MM.1S (cell line): ENCODE measurements at regions not wholly inside any gene's neighbourhood (a gene's known extent, or its start where the extent isn't known, plus 50 kb on each side); places are given as distances from the start of the nearest gene placed in this dataset.

ENCODE experiments used
- DNase-seq: peaks from one replicate; pipeline ENCODE4 v3.0.0-alpha.2; 2015
- H2AFZ ChIP-seq: fragments of 300-600 bp; sonication (generic); 2 replicates; pipeline ENCODE4 v1.6.0; 2016; ENCODE audit warnings: antibody characterized with exemption, low read length
- H3F3A ChIP-seq: fragments of 300-600 bp; sonication (generic); 2 replicates; pipeline ENCODE4 v1.6.1; 2016; ENCODE audit warnings: mild to moderate bottlenecking, antibody characterized with exemption, low read length, moderate library complexity, mixed read lengths; ENCODE audit not compliant: insufficient read depth
- H3K27ac ChIP-seq: fragments of 300-600 bp; sonication (generic); 2 replicates; pipeline ENCODE4 v1.5.1; 2016; ENCODE audit warnings: mild to moderate bottlenecking, low read length
- H3K27me3 ChIP-seq: fragments of 300-600 bp; sonication (generic); replicated peaks from 2 replicates; pipeline ENCODE4 v1.6.0; 2016; ENCODE audit warnings: low read length; ENCODE audit not compliant: insufficient read depth
- H3K36me3 ChIP-seq: fragments of 300-600 bp; sonication (generic); replicated peaks from 2 replicates; pipeline ENCODE4 v1.6.1; 2016; ENCODE audit warnings: mild to moderate bottlenecking, low read length, mixed read lengths; ENCODE audit not compliant: insufficient read depth
- H3K4me1 ChIP-seq: fragments of 300-600 bp; sonication (generic); 2 replicates; pipeline ENCODE4 v1.6.1; 2016; ENCODE audit warnings: low read length, mixed read lengths
- H3K4me2 ChIP-seq: fragments of 300-600 bp; sonication (generic); 2 replicates; pipeline ENCODE4 v1.6.0; 2016; ENCODE audit warnings: low read depth, low read length
- H3K4me3 ChIP-seq: fragments of 300-600 bp; sonication (generic); 2 replicates; pipeline ENCODE4 v1.5.1; 2016; ENCODE audit warnings: low read length, mixed read lengths
- H3K79me2 ChIP-seq: fragments of 300-600 bp; sonication (generic); 2 replicates; pipeline ENCODE4 v1.6.1; 2016; ENCODE audit warnings: mixed run types, low read length, mixed read lengths
- H3K9ac ChIP-seq: fragments of 300-600 bp; sonication (generic); 2 replicates; pipeline ENCODE4 v1.6.1; 2016; ENCODE audit warnings: low read length, mixed read lengths
- H3K9me2 ChIP-seq: fragments of 300-600 bp; sonication (generic); replicated peaks from 2 replicates; pipeline ENCODE4 v1.6.1; 2016; ENCODE audit warnings: mild to moderate bottlenecking, low read length, mixed read lengths; ENCODE audit not compliant: insufficient read depth
- H3K9me3 ChIP-seq: fragments of 300-600 bp; sonication (generic); replicated peaks from 2 replicates; pipeline ENCODE4 v1.6.1; 2016; ENCODE audit warnings: mild to moderate bottlenecking, low read length, mixed read lengths; ENCODE audit not compliant: insufficient read depth
- H4K20me1 ChIP-seq: fragments of 300-600 bp; sonication (generic); 2 replicates; pipeline ENCODE4 v1.6.1; 2016; ENCODE audit warnings: mild to moderate bottlenecking, low read length, moderate library complexity, mixed read lengths; ENCODE audit not compliant: insufficient read depth
- CTCF ChIP-seq: fragments of 300-600 bp; sonication (generic); IDR thresholded peaks from 2 replicates; pipeline ENCODE4 v1.5.1; 2016; ENCODE audit warnings: antibody characterized with exemption, low read length, mixed read lengths
- EZH2 ChIP-seq: fragments of 300-600 bp; sonication (generic); optimal IDR thresholded peaks from 2 replicates; pipeline ENCODE3; 2017; ENCODE audit warnings: low read depth, mild to moderate bottlenecking, antibody characterized with exemption, low read length, mixed read lengths
- EZH2phosphoT487 ChIP-seq: fragments of 300-600 bp; sonication (generic); IDR thresholded peaks from 2 replicates; pipeline ENCODE4 v1.6.1; 2018; ENCODE audit warnings: antibody characterized with exemption, low read length

GRCh38 chr13:50244713-50245574 lies 229.7 kb downstream of the KCNRG start:
- no peaks in the 10 kb centered on the region for H4K20me1 ChIP-seq
- H2AFZ ChIP-seq: no peak overlapping the region
- no peaks in the 10 kb centered on the region for H3K36me3 ChIP-seq
- H3K4me2 ChIP-seq: no peak overlapping the region
- no peaks in the 10 kb centered on the region for H3K27me3 ChIP-seq
- H3K79me2 ChIP-seq: no peaks in the 10 kb centered on the region
- no peaks in the 10 kb centered on the region for H3F3A ChIP-seq
- H3K4me1 ChIP-seq: no peaks in the 10 kb centered on the region
- H3K9me2 ChIP-seq: no peaks in the 10 kb centered on the region
- H3K4me3 ChIP-seq: no peak overlapping the region
- no peak overlapping the region for H3K9ac ChIP-seq
- no peaks in the 10 kb centered on the region for H3K9me3 ChIP-seq
- no peak for DNase-seq
- TF ChIP-seq EZH2: no peak
- no peak for TF ChIP-seq CTCF
- TF ChIP-seq EZH2phosphoT487: no peak
- no peak overlapping the region for H3K27ac ChIP-seq

GRCh38 chr13:50247223-50247622 lies 232.0 kb downstream of the KCNRG start:
- H3K79me2 ChIP-seq: no peaks in the 10 kb centered on the region
- no peak overlapping the region for H3K27ac ChIP-seq
- H2AFZ ChIP-seq: no peak overlapping the region
- H4K20me1 ChIP-seq: no peaks in the 10 kb centered on the region
- no peak overlapping the region for H3K4me3 ChIP-seq
- H3K9ac ChIP-seq: no peak overlapping the region
- no peak overlapping the region for H3K4me2 ChIP-seq
- TF ChIP-seq EZH2phosphoT487 (no peak), CTCF (no peak), EZH2 (no peak)
- no peaks in the 10 kb centered on the region for H3K4me1 ChIP-seq
- H3K36me3 ChIP-seq: no peaks in the 10 kb centered on the region
- no peaks in the 10 kb centered on the region for H3F3A ChIP-seq
- no peaks in the 10 kb centered on the region for H3K9me2 ChIP-seq
- no peaks in the 10 kb centered on the region for H3K27me3 ChIP-seq
- DNase-seq: no peak
- H3K9me3 ChIP-seq: no peaks in the 10 kb centered on the region

GRCh38 chr13:50248516-50249143 lies 233.4 kb downstream of the KCNRG start:
- Histone ChIP-seq H3K4me3 (no peak overlapping the region), H3K36me3 (no peaks in the 10 kb centered on the region), H3K9ac (no peak overlapping the region), H3K4me1 (no peaks in the 10 kb centered on the region), H3F3A (no peaks in the 10 kb centered on the region), H2AFZ (no peak overlapping the region), H3K79me2 (no peaks in the 10 kb centered on the region), H3K9me3 (no peaks in the 10 kb centered on the region), H3K27me3 (no peaks in the 10 kb centered on the region), H3K27ac (no peak overlapping the region), H3K9me2 (no peaks in the 10 kb centered on the region), H3K4me2 (no peak overlapping the region), H4K20me1 (no peaks in the 10 kb centered on the region)
- no peak for TF ChIP-seq CTCF
- TF ChIP-seq EZH2: no peak
- no peak for TF ChIP-seq EZH2phosphoT487
- DNase-seq: no peak
